ENCODE measurements at regions not wholly inside any gene's neighbourhood (a gene's known extent, or its start where the extent isn't known, plus 50 kb on each side); places are given as distances from the start of the nearest gene placed in this dataset.

GRCh38 chr9:2337627-2338026, 284.0 kb upstream of the VLDLR start:
- TF ChIP-seq SUZ12 (IDR thresholded peaks at IDR 0.05; ENCODE audit: extremely low read depth, insufficient read depth, insufficient read length) (no peak), ZNF274 (IDR thresholded peaks at IDR 0.05; ENCODE audit: low read depth, low read length) (no peak)

Data from NT2/D1 (cell line).